ENCODE measurements at regions not wholly inside any gene's neighbourhood (a gene's known extent, or its start where the extent isn't known, plus 50 kb on each side); places are given as distances from the start of the nearest gene placed in this dataset.
A peak's percentile ranks its signal among the peaks of the same experiment; 100 is the strongest.

- H3K9me3 Mint-ChIP-seq, result peaks cover 12% of the 10 kb centered on the region
- H3K4me3 Mint-ChIP-seq, result no peak overlapping the region
- no peak overlapping the region for H3K27ac Mint-ChIP-seq
- H3K27me3 Mint-ChIP-seq, result no peaks in the 10 kb centered on the region
- H3K36me3 Mint-ChIP-seq, result no peaks in the 10 kb centered on the region
- no peak for ATAC-seq
- no peaks in the 10 kb centered on the region for H3K4me1 Mint-ChIP-seq
Measured at GRCh38 chr2:163367825-163368582, 367.8 kb downstream of the FIGN start.

DNA sequence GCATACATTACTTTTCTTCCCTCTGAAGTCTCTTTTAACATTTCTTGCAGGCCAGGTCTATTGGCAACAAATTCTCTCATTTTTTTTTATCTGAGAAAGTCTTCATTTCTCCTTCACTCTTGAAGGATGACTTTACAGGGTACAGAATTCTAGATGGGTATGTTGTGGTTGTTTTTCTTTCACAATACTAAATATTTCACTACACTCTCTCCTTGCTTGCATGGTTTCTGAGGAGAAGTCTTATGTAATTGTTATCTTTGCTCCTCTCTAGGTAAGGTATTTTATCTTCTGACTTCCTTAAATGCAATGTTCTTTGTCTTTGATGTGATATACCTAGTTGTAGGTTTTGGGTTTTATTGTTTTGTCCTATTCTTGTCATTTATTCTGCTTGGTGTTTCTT lies 371.1 kb downstream of the FIGN start:
- Mint-ChIP-seq H3K27ac (no peak overlapping the region), H3K9me3 (peaks cover 9% of the 10 kb centered on the region), H3K4me3 (no peak overlapping the region), H3K4me1 (no peaks in the 10 kb centered on the region), H3K36me3 (no peaks in the 10 kb centered on the region), H3K27me3 (no peaks in the 10 kb centered on the region)
- ATAC-seq, result no peak

DNA sequence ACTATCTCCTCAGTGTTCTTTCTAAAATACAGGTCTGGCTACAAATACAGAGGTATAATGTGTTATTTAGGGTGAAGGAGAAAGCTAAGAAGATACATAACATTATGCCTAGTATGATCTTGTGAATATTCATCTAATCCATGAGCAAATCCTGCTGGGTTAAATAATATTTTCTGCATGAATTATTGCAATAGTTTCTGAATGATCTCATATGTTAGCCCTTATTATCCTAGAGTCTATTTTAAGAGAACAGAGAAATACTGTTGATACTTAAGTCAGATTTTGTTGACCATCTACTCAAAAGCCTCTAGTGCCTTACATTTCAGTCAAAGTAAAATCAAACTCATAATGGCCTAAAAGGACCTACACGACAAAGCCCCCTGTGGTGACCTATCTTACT lies 382.3 kb downstream of the FIGN start:
- no peaks in the 10 kb centered on the region for H3K36me3 Mint-ChIP-seq
- H3K9me3 Mint-ChIP-seq, result no peaks in the 10 kb centered on the region
- no peaks in the 10 kb centered on the region for H3K27me3 Mint-ChIP-seq
- no peak for ATAC-seq
- no peak overlapping the region for H3K27ac Mint-ChIP-seq
- no peak overlapping the region for H3K4me3 Mint-ChIP-seq
- peaks cover 4% of the 10 kb centered on the region for H3K4me1 Mint-ChIP-seq

GRCh38 chr2:163351966-163352365 lies 383.8 kb downstream of the FIGN start:
- Mint-ChIP-seq H3K9me3 (no peaks in the 10 kb centered on the region), H3K36me3 (no peaks in the 10 kb centered on the region), H3K4me1 (peaks cover 6% of the 10 kb centered on the region), H3K4me3 (no peak overlapping the region), H3K27ac (no peak overlapping the region), H3K27me3 (no peaks in the 10 kb centered on the region)
- ATAC-seq, result no peak

DNA sequence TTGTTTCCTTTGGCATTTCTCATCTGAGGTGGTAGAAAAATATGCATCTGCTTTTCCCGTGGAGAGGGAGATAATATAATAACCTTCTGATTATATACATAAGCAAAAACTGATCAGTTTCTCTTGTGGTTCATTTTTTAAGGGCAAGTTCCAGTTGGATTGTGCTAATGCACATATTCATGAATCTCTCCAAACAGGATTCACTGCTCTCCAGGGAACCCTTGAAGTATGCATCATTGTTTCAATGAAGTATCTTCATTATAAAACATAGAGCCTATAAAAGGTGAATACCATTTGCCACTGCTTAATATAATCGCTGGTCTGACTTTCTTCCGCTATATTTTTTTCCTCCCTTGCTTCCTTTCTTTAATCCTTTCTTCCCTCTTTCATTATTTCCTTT lies 384.7 kb downstream of the FIGN start:
- no peaks in the 10 kb centered on the region for H3K9me3 Mint-ChIP-seq
- no peak for ATAC-seq
- peaks cover 6% of the 10 kb centered on the region for H3K4me1 Mint-ChIP-seq
- no peak overlapping the region for H3K27ac Mint-ChIP-seq
- H3K36me3 Mint-ChIP-seq, result no peaks in the 10 kb centered on the region
- H3K4me3 Mint-ChIP-seq, result no peak overlapping the region
- H3K27me3 Mint-ChIP-seq, result no peaks in the 10 kb centered on the region

DNA sequence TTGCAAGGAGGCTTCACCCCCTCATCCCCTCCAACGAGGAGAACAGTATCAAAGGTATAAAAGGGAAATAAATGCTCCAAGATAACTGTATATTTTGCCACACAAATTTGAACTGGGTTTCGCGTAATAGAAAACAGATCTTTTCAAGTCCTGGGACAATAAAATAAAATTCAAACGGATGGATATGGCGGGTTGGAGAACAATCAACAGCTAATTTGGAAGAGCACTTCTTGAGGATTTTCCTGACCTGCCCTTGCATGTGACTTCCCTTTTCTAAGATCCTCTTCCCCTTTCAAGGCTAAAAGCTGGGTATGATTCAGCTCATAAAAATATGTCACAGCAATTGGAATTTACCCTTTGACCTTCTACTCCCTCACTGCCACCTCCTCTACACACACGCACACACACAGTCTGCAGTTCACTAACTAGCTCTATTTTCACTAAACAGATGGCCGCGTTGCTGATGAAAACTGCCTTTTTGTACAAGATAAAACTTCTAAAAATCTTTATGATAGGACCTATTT lies 386.9 kb downstream of the FIGN start:
- no peaks in the 10 kb centered on the region for H3K27me3 Mint-ChIP-seq
- no peaks in the 10 kb centered on the region for H3K36me3 Mint-ChIP-seq
- H3K9me3 Mint-ChIP-seq, result no peaks in the 10 kb centered on the region
- H3K4me1 Mint-ChIP-seq, result peaks cover 6% of the 10 kb centered on the region
- H3K27ac Mint-ChIP-seq, result no peak overlapping the region
- no peak overlapping the region for H3K4me3 Mint-ChIP-seq
- no peak for ATAC-seq

DNA sequence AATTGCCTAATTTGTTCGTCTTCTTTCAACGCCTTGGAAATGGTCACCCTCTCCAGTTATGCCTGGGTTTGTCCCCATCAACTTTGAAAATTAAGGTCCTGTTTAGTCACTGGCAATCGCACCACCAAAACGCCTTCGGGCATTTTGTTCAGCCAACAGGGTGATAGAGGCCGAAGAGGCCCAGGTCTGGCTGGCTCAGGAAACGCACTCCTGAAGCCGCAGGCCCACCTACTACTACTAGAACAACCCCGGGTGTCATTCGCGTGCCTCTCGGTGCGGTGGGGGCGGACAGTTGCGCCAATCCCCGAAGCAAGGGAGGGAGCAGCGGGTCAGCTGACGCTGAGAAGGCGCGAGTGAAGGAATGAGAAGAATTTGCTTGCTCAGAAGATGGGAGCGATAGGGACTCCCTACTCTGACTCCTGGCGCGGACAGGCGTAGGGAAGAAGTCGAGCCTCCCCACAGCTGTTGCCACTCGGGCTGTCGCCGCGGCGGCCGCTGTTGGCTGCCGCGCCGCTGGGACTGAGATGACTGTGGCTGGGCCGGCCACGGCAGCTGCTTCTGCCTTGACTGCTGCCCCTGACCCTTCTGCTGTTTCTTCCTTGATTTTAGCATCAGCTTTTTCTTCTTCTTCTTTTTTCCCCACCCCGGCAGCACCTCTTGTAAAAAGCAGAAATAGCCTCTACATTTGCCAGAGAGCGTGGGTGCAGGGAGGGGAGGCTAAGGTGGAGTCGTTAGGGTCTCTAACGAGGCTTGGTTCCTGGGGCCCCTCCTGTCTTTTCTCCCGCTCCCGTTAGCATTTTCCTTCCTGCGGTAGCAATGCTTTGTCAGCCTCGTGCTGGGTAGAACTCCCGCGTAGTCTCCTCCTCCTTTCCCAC lies 387.6 kb downstream of the FIGN start:
- no peaks in the 10 kb centered on the region for H3K36me3 Mint-ChIP-seq
- peak; percentile 31 for ATAC-seq
- no peak overlapping the region for H3K27ac Mint-ChIP-seq
- no peaks in the 10 kb centered on the region for H3K27me3 Mint-ChIP-seq
- H3K4me1 Mint-ChIP-seq, result peaks cover 6% of the 10 kb centered on the region
- H3K4me3 Mint-ChIP-seq, result peak overlapping the region; percentile 13
- H3K9me3 Mint-ChIP-seq, result no peaks in the 10 kb centered on the region

- ATAC-seq, result no peak
- Mint-ChIP-seq H3K27ac (no peak overlapping the region), H3K4me1 (peaks cover 6% of the 10 kb centered on the region), H3K4me3 (no peak overlapping the region), H3K36me3 (no peaks in the 10 kb centered on the region), H3K27me3 (no peaks in the 10 kb centered on the region), H3K9me3 (no peaks in the 10 kb centered on the region)
Measured at GRCh38 chr2:163345795-163346573, 389.8 kb downstream of the FIGN start.

- H3K4me3 Mint-ChIP-seq, result no peak overlapping the region
- H3K4me1 Mint-ChIP-seq, result no peaks in the 10 kb centered on the region
- no peak for ATAC-seq
- no peaks in the 10 kb centered on the region for H3K36me3 Mint-ChIP-seq
- H3K27me3 Mint-ChIP-seq, result no peaks in the 10 kb centered on the region
- H3K9me3 Mint-ChIP-seq, result no peaks in the 10 kb centered on the region
- no peak overlapping the region for H3K27ac Mint-ChIP-seq
Measured at GRCh38 chr2:163343316-163343715, 392.5 kb downstream of the FIGN start.

GRCh38 chr2:163341426-163341825 lies 394.4 kb downstream of the FIGN start:
- Mint-ChIP-seq H3K4me1 (no peaks in the 10 kb centered on the region), H3K36me3 (no peaks in the 10 kb centered on the region), H3K4me3 (no peak overlapping the region), H3K9me3 (no peaks in the 10 kb centered on the region), H3K27ac (no peak overlapping the region), H3K27me3 (no peaks in the 10 kb centered on the region)
- ATAC-seq, result no peak

DNA sequence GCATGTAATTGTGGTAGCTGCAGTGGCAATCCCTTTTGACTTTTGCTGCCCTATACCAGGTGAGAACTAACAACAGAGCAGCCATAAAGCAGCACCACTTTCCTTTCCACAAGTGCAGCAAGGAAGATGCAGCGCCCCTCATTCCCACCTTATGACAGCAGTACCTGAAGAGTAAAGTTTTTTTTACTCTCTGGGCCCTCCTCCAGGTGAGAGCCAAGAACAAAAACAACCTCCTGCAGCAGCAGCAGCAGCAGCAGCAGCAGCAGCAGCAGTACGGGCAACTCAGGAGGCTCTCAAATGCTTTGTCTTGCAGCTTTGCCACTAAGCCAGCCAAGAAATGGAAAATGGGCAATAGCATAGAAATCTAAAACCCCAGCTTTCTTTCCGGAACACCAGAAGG lies 397.5 kb downstream of the FIGN start:
- H3K36me3 Mint-ChIP-seq, result no peaks in the 10 kb centered on the region
- no peak for ATAC-seq
- no peak overlapping the region for H3K4me3 Mint-ChIP-seq
- no peaks in the 10 kb centered on the region for H3K4me1 Mint-ChIP-seq
- H3K9me3 Mint-ChIP-seq, result no peaks in the 10 kb centered on the region
- no peak overlapping the region for H3K27ac Mint-ChIP-seq
- H3K27me3 Mint-ChIP-seq, result no peaks in the 10 kb centered on the region

GRCh38 chr2:163324677-163325076 lies 411.1 kb downstream of the FIGN start:
- no peak overlapping the region for H3K4me3 Mint-ChIP-seq
- no peak for ATAC-seq
- H3K36me3 Mint-ChIP-seq, result no peaks in the 10 kb centered on the region
- no peak overlapping the region for H3K27ac Mint-ChIP-seq
- no peaks in the 10 kb centered on the region for H3K9me3 Mint-ChIP-seq
- no peaks in the 10 kb centered on the region for H3K27me3 Mint-ChIP-seq
- no peaks in the 10 kb centered on the region for H3K4me1 Mint-ChIP-seq

GRCh38 chr2:163319006-163319405 lies 416.8 kb downstream of the FIGN start:
- Mint-ChIP-seq H3K36me3 (no peaks in the 10 kb centered on the region), H3K9me3 (no peaks in the 10 kb centered on the region), H3K4me3 (no peak overlapping the region), H3K27me3 (no peaks in the 10 kb centered on the region), H3K27ac (no peak overlapping the region), H3K4me1 (no peaks in the 10 kb centered on the region)
- ATAC-seq, result no peak

DNA sequence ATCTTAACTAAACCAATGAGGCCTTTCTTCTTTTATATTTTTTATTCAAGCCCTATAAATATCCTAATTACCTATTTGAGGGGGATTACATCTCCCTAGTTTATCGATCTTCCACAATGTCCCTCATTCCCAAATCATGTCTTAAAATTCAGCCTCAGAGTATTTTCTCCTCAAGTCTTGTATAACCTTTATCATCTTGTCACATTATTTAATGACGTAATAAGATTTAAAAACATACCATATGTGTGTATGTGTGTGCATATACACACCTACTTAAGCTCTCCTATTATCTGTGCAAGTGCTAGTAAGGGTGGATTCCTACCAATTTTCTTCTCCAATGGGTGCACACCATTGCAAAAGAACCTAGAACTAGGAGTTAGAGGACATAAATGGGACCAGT lies 421.1 kb downstream of the FIGN start:
- Mint-ChIP-seq H3K27ac (no peak overlapping the region), H3K27me3 (no peaks in the 10 kb centered on the region)

GRCh38 chr2:163312713-163313112 lies 423.1 kb downstream of the FIGN start:
- ATAC-seq, result no peak
- Mint-ChIP-seq H3K27ac (no peak overlapping the region), H3K4me1 (no peaks in the 10 kb centered on the region), H3K27me3 (no peaks in the 10 kb centered on the region), H3K36me3 (no peaks in the 10 kb centered on the region), H3K9me3 (no peaks in the 10 kb centered on the region), H3K4me3 (no peak overlapping the region)

More for the DNA sequence above, 421.1 kb downstream of the FIGN start:
- Mint-ChIP-seq H3K4me1 (no peaks in the 10 kb centered on the region), H3K9me3 (no peaks in the 10 kb centered on the region), H3K36me3 (no peaks in the 10 kb centered on the region), H3K4me3 (no peak overlapping the region)
- ATAC-seq, result no peak
